GDM1 (cell line): ENCODE measurements at regions not wholly inside any gene's neighbourhood (a gene's known extent, or its start where the extent isn't known, plus 50 kb on each side); places are given as distances from the start of the nearest gene placed in this dataset.
"Not testable (repeated sequence)": the region's sequence is repeated elsewhere in the genome, so short reads cannot be mapped to it uniquely, and the experiment has no call there.

ENCODE experiments used
- DNase-seq: peaks from one replicate; lab custom pipeline; 2025; lab: John Stamatoyannopoulos, UW

- no peak for DNase-seq
Measured at GRCh38 chr2:36163520-36164254, 191.9 kb upstream of the CRIM1 start.

- not testable (repeated sequence) for DNase-seq
Measured at GRCh38 chr2:36157093-36157492, 198.5 kb upstream of the CRIM1 start.

- no peak for DNase-seq
Measured at GRCh38 chr2:36147670-36148390, 207.7 kb upstream of the CRIM1 start.

- no peak for DNase-seq
Measured at GRCh38 chr2:36146765-36147164, 208.8 kb upstream of the CRIM1 start.

GRCh38 chr2:36140391-36140790, 215.2 kb upstream of the CRIM1 start:
- DNase-seq = no peak

- DNase-seq = no peak
Measured at GRCh38 chr2:36137612-36138011, 218.0 kb upstream of the CRIM1 start.

- no peak for DNase-seq
Measured at GRCh38 chr2:36134281-36134680, 221.3 kb upstream of the CRIM1 start.

GRCh38 chr2:36128359-36128758, 227.2 kb upstream of the CRIM1 start:
- DNase-seq = no peak

- DNase-seq = no peak
Measured at GRCh38 chr2:36125702-36126101, 229.9 kb upstream of the CRIM1 start.

GRCh38 chr2:36123995-36124394, 231.6 kb upstream of the CRIM1 start:
- DNase-seq = no peak

GRCh38 chr2:36097022-36097421, 258.6 kb upstream of the CRIM1 start:
- no peak for DNase-seq

- DNase-seq = not testable (repeated sequence)
Measured at GRCh38 chr2:36091844-36092741, 263.5 kb upstream of the CRIM1 start.

GRCh38 chr2:36088716-36089328, 266.8 kb upstream of the CRIM1 start:
- DNase-seq = no peak

GRCh38 chr2:36087344-36087743, 268.2 kb upstream of the CRIM1 start:
- DNase-seq = no peak

- no peak for DNase-seq
Measured at GRCh38 chr2:36079793-36080192, 275.8 kb upstream of the CRIM1 start.

GRCh38 chr2:36074008-36074407, 281.6 kb upstream of the CRIM1 start:
- no peak for DNase-seq

GRCh38 chr2:36071698-36072097, 283.9 kb upstream of the CRIM1 start:
- no peak for DNase-seq

GRCh38 chr2:36069074-36069473, 286.5 kb upstream of the CRIM1 start:
- no peak for DNase-seq

GRCh38 chr2:36068086-36068485, 287.5 kb upstream of the CRIM1 start:
- DNase-seq = no peak

- DNase-seq = no peak
Measured at GRCh38 chr2:36060133-36060532, 295.4 kb upstream of the CRIM1 start.

- no peak for DNase-seq
Measured at GRCh38 chr2:36059691-36060090, 295.9 kb upstream of the CRIM1 start.

- no peak for DNase-seq
Measured at GRCh38 chr2:36058953-36059352, 296.6 kb upstream of the CRIM1 start.
